Stimulated activated CD4-positive, alpha-beta T cell treated with anti-CD3 and anti-CD28 coated beads, Interleukin-2, amount 100 ng/mL, for 24 hours (primary cell): ENCODE measurements at regions not wholly inside any gene's neighbourhood (a gene's known extent, or its start where the extent isn't known, plus 50 kb on each side); places are given as distances from the start of the nearest gene placed in this dataset.
"Not testable (repeated sequence)": the region's sequence is repeated elsewhere in the genome, so short reads cannot be mapped to it uniquely, and the experiment has no call there.

Experiments
- DNase-seq, 2 donors: peaks; one replicate each; pipeline ENCODE4 v3.0.0-alpha.2; 2020

DNA sequence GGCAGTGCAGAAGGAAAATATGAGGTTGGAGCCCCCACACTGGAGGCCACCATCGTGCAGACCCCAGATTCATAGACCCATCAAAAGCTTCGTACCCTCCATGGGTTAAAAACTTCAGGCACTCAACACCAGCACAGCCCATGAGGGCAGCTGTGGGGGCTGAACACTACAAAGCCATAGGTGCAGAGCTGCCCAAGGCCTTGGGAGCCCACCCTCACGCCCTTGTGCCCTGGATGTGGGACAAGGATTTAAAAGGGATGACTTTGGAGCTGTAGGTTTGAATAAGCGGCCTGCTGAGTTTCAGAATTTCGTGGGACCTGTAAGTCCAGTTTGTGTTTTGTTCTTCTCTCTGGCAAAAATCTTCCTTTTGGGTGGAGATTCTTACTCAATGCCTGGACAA lies 747.6 kb downstream of the SPATA31A6 start:
- DNase-seq, result not testable (repeated sequence)

DNA sequence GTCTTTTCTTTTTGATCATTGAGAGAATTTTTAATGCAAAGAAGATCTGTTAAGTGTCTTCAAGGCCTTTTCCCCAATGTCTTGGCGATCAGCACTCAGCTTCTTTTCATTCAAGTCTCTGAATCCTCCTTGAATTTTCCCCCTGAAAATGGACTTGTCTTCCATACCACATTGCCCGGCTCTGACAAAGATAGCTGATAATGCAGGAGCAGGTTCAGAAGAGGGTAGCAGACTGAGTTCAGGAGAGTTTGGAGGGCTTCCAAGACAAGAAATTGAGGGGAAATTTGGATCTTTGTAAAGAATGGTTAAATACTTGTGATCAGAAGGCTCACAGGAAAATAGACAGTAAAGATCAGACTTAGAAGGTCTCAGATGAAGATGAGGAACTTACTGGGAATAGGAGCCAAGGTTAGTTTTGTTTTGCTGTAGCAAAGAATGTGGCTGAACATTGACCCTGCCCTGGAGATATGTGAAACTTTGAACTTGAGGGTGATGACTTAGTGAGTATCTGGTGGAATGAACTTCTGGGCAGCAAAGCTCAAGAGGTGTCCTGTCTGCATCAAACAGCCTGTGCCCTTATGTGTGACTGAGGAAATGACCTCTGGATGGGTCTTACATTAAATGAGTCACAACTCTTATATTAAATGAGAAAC lies 754.2 kb downstream of the SPATA31A6 start:
- not testable (repeated sequence) for DNase-seq

DNA sequence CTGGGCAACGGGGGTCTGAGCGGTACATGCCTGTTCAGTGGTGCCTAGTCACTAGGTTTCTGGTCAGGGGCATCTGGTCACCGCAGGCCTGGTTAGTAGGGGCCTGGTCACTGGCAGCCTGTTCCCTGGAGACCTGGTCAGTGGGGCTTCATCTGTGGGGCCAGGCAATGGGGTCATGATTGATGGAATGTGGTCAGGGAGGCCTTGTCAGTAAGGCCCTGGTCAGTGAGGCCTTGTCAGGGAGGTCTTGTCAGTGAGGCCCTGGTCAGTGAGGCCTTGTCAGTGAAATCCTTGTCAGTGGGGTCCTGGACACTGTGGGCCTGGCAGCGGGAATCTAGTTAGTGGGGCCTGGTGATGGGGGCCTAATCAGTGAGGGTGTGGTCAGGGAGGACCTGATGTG lies 763.6 kb downstream of the SPATA31A6 start:
- DNase-seq, result not testable (repeated sequence)

DNA sequence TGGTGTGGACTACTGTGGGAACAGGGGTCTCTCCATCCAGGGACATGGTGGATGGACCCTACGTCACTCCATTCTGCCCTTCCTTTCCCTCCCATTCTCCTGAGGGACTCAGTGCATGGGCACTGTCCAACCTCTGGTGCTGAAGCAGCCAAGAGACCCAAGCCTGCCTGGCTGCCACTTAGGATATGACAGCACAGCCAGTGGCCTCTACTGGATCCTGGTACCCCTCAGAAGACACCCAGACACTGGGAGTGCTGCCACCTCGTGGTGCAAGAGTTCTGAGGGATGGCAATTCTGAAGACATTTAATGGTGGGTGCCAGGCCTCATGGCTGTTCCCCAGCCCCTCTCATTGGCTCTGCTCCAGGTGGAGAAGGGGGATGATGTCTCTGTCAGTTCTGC lies 767.8 kb downstream of the SPATA31A6 start:
- peak in 1 of 2 donors; percentile 2 for DNase-seq

DNA sequence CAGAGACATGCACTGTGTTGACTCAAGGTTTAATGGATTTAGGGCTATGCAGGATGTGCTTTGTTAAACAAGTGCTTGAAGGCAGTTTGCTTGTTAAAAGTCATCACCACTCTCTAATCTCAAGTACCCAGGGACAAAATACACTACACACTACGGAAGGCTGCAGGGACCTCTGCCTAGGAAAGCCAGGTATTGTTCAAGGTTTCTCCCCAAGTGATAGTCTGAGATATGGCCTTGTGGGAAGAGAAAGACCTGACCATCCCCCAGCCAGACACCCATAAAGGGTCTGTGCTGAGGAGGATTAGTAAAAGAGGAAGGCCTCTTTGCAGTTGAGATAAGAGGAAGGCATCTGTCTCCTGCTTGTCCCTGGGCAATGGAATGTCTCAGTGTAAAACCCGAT lies 781.7 kb downstream of the SPATA31A6 start:
- DNase-seq, result not testable (repeated sequence)

DNA sequence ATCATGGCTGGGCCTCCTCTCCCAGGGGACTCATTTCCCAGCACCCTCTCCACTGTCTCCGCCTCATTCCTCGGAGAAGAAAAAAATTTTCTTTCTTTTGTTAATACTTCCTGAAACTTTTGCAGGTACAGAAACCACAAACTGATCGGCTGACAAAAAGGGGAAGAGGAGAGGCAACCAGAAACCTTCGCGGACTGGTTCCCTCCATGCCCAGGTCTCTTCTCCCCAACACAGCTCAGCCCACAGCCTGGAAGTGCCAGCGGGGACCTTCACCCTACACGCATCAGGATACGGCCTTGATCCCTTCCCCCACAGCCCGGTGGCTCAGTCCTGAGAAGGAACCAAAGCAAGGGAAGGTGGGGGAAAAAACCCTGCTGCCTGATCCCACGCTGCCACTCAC lies 788.4 kb downstream of the SPATA31A6 start:
- DNase-seq, result not testable (repeated sequence)

DNA sequence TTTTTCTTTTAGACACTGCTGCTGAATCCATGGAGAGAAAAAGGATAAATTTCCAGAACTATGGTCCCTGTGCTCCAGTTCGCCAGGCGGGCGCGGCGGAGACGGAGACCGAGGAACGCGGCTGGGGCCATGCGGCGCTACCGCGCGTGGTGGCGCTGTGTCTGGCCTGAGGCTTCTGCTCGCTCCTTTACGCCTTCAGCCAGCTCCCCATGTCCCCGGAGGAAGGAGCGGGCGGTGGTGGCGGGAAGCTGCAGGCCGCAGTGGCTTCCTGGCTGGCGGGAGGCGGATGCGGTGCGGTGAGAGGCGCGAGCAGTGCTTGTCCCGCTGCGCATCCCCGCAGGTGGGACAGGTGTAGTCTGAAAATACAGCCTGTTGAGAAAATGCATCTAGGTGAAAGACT lies 791.3 kb downstream of the SPATA31A6 start:
- not testable (repeated sequence) for DNase-seq

DNA sequence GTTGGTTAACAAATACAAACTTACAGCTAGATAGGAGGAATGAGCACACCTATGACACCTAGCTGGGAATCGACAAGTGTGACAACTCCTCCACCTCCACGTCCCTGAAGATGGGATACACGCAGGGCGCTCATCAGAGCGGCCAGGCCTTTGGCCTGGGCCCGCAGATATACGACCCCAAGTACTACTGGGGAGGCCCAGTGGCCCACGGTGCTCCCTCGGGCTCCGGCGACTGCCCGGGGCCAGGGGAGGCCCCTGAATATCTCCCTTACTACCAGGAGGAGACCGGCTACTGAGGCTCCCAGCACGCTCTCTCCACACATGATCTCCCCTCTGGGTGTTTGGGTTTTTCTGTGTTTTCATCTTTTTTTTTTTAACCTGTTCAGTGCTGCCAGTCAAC lies 801.3 kb downstream of the SPATA31A6 start:
- DNase-seq, result not testable (repeated sequence)
